ENCODE measurements at regions not wholly inside any gene's neighbourhood (a gene's known extent, or its start where the extent isn't known, plus 50 kb on each side); places are given as distances from the start of the nearest gene placed in this dataset.

DNA sequence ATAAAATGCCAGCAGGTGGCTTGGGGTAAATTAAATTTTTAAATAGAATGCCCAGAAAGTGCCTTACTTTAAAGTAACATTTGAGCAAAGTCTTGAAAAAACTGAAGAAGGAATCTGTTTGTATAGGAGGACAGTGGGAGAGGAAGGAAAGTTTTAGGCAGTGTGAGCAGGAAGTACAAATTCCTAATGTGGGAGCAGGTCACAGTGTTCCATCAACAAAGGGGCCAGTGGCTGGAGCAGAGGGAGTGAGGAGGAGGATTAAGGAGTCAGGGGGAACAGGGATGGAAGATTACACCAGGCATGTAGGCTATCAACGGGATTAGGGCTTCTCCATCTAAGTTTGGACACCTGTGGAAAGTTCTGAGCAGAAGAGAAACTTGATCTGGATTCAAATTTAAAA is 439.2 kb upstream of the REG3G start:
- H4K91ac ChIP-seq (ENCODE audit: low read depth, low read length) = no peak overlapping the region
- WGBS (ENCODE audit: extremely low coverage, insufficient coverage, insufficient read length) = no CpG with 5 or more reads among the region's 1 CpG
- no peak overlapping the region for H4K12ac ChIP-seq (ENCODE audit: low read depth, low read length)
- no peak overlapping the region for H2BK120ac ChIP-seq (ENCODE audit: insufficient read depth, low read length, poor library complexity)
- no peaks in the 10 kb centered on the region for H3K79me1 ChIP-seq (ENCODE audit: low read length)
- no peak overlapping the region for H4K8ac ChIP-seq (ENCODE audit: low read depth, low read length)
- H3K18ac ChIP-seq (ENCODE audit: low read length) = no peak overlapping the region
- no peak overlapping the region for H2AFZ ChIP-seq (ENCODE audit: insufficient read depth, low read length, poor library complexity)
- no peak overlapping the region for H3K27ac ChIP-seq (ENCODE audit: low read depth, low read length)
- no peaks in the 10 kb centered on the region for H3K27me3 ChIP-seq (ENCODE audit: insufficient read depth, low read length)
- H3K4me2 ChIP-seq (ENCODE audit: low read length) = no peak overlapping the region
- H3K4me1 ChIP-seq (ENCODE audit: control insufficient read depth in 1 of 2, insufficient read depth in 2 of 2, low read length in 2 of 2) = peaks cover 0 to 5% of the 10 kb centered on the region in 2 experiments
- no peak overlapping the region for H2BK5ac ChIP-seq (ENCODE audit: low read depth, low read length, poor library complexity)
- no peak overlapping the region for H3K23ac ChIP-seq (ENCODE audit: low read length)
- no peak overlapping the region for H3K9ac ChIP-seq (ENCODE audit: low read length)
- H3K79me2 ChIP-seq (ENCODE audit: control insufficient read depth, insufficient read depth, low read length, poor library complexity) = no peaks in the 10 kb centered on the region
- no peak overlapping the region for H3K4me3 ChIP-seq (ENCODE audit: low read depth, low read length)
- H2BK12ac ChIP-seq (ENCODE audit: low read length) = no peak overlapping the region
- H3K4ac ChIP-seq (ENCODE audit: low read depth, low read length) = no peak overlapping the region
- no peaks in the 10 kb centered on the region for H3K9me3 ChIP-seq (ENCODE audit: insufficient read depth, low read depth, low read length)
- no peak overlapping the region for H2AK5ac ChIP-seq (ENCODE audit: low read length)
- no peak for DNase-seq
- no peaks in the 10 kb centered on the region for H3K36me3 ChIP-seq (ENCODE audit: control insufficient read depth in 1 of 2, insufficient read depth in 2 of 2, low read length in 2 of 2)
- H3K14ac ChIP-seq (ENCODE audit: low read length) = no peak overlapping the region

DNA sequence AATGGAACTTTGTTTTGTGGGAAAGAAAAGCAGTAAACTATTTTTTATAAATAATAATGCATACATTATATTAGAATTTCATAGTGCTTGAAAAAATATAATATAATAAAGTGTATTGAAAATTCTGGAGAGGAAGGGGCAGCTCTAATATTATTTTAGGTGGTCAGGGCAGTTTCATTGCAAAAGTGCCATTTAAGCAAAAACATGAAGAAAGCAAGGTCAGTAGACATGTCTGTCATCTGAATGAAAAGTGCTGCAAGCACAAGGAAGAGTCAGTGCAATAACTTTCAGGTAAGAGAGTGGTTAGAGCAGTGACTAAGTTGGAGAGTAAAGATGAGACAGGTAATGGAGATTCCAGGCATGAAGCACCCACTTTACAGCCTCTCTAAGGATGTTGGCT is 435.6 kb upstream of the REG3G start:
- Histone ChIP-seq H2BK120ac (ENCODE audit: insufficient read depth, low read length, poor library complexity) (no peak overlapping the region), H4K8ac (ENCODE audit: low read depth, low read length) (no peak overlapping the region)

DNA sequence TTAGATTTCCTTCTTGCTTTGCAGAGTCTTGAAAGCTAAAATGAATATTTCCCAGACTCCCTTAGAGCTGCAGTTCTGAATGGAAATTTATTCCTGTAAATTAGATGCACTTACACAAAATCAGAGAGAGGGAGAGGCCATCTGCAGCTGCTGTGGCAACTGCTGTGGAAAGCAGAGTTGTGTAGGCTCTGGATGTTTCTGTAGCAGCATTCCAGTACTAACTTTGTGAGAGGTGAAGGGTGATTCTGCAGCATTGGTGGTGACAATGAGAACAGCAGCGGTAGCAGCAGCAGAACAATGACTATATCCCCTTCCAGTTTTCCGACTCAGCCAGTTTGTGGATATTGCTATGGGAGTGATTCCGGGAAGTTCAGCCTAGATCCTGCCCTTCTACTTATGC is 433.0 kb upstream of the REG3G start:
- Histone ChIP-seq H2BK5ac (ENCODE audit: low read depth, low read length, poor library complexity) (no peak overlapping the region), H3K27me3 (ENCODE audit: insufficient read depth, low read length) (no peaks in the 10 kb centered on the region), H3K18ac (ENCODE audit: low read length) (no peak overlapping the region), H2AK5ac (ENCODE audit: low read length) (no peak overlapping the region), H2AFZ (ENCODE audit: insufficient read depth, low read length, poor library complexity) (no peak overlapping the region), H3K79me2 (ENCODE audit: control insufficient read depth, insufficient read depth, low read length, poor library complexity) (no peaks in the 10 kb centered on the region), H3K4me1 (ENCODE audit: control insufficient read depth in 1 of 2, insufficient read depth in 2 of 2, low read length in 2 of 2) (no peaks in the 10 kb centered on the region), H3K79me1 (ENCODE audit: low read length) (no peaks in the 10 kb centered on the region), H3K4me3 (ENCODE audit: low read depth, low read length) (no peak overlapping the region), H3K4ac (ENCODE audit: low read depth, low read length) (no peak overlapping the region), H3K23ac (ENCODE audit: low read length) (no peak overlapping the region), H3K9ac (ENCODE audit: low read length) (no peak overlapping the region), H3K9me3 (ENCODE audit: insufficient read depth, low read depth, low read length) (no peaks in the 10 kb centered on the region), H3K27ac (ENCODE audit: low read depth, low read length) (no peak overlapping the region), H2BK12ac (ENCODE audit: low read length) (no peak overlapping the region), H2BK120ac (ENCODE audit: insufficient read depth, low read length, poor library complexity) (no peak overlapping the region), H4K8ac (ENCODE audit: low read depth, low read length) (no peak overlapping the region), H4K91ac (ENCODE audit: low read depth, low read length) (no peak overlapping the region), H3K36me3 (ENCODE audit: control insufficient read depth in 1 of 2, insufficient read depth in 2 of 2, low read length in 2 of 2) (no peaks in the 10 kb centered on the region), H3K4me2 (ENCODE audit: low read length) (no peak overlapping the region), H3K14ac (ENCODE audit: low read length) (no peak overlapping the region), H4K12ac (ENCODE audit: low read depth, low read length) (no peak overlapping the region)
- no peak for DNase-seq
- no CpG with 5 or more reads among the region's 3 CpGs for WGBS (ENCODE audit: extremely low coverage, insufficient coverage, insufficient read length)

More for the DNA sequence above, 435.6 kb upstream of the REG3G start:
- Histone ChIP-seq H3K4ac (ENCODE audit: low read depth, low read length) (no peak overlapping the region), H2BK12ac (ENCODE audit: low read length) (no peak overlapping the region), H3K9me3 (ENCODE audit: insufficient read depth, low read depth, low read length) (no peaks in the 10 kb centered on the region), H3K23ac (ENCODE audit: low read length) (no peak overlapping the region), H4K91ac (ENCODE audit: low read depth, low read length) (no peak overlapping the region), H2AFZ (ENCODE audit: insufficient read depth, low read length, poor library complexity) (no peak overlapping the region), H4K12ac (ENCODE audit: low read depth, low read length) (no peak overlapping the region), H3K9ac (ENCODE audit: low read length) (no peak overlapping the region), H2BK5ac (ENCODE audit: low read depth, low read length, poor library complexity) (no peak overlapping the region), H3K27me3 (ENCODE audit: insufficient read depth, low read length) (no peaks in the 10 kb centered on the region), H3K4me3 (ENCODE audit: low read depth, low read length) (no peak overlapping the region), H3K14ac (ENCODE audit: low read length) (no peak overlapping the region), H3K18ac (ENCODE audit: low read length) (no peak overlapping the region), H3K4me1 (ENCODE audit: control insufficient read depth in 1 of 2, insufficient read depth in 2 of 2, low read length in 2 of 2) (peaks cover 0 to 5% of the 10 kb centered on the region in 2 experiments), H3K4me2 (ENCODE audit: low read length) (no peak overlapping the region), H3K27ac (ENCODE audit: low read depth, low read length) (no peak overlapping the region), H3K79me1 (ENCODE audit: low read length) (no peaks in the 10 kb centered on the region), H3K79me2 (ENCODE audit: control insufficient read depth, insufficient read depth, low read length, poor library complexity) (no peaks in the 10 kb centered on the region), H2AK5ac (ENCODE audit: low read length) (no peak overlapping the region), H3K36me3 (ENCODE audit: control insufficient read depth in 1 of 2, insufficient read depth in 2 of 2, low read length in 2 of 2) (no peaks in the 10 kb centered on the region)
- no peak for DNase-seq

DNA sequence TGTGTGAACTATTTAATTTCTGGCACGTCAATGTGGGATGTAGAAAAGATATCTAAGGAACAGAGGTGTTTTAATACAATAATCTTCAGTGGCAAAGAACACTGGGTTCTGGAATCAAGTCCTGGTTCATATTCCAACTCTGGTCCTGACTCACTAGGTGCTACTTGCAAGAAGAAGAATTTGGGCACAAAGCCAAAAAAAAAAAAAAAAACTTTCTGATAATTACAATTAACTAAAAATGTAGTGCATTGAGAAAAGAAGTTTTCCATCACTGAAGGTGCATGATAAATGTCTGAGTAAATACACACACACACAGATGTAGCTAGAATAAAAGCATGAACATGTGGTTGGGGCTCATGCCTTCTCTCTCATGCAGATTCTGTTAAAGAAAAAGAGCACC is 424.4 kb upstream of the REG3G start:
- Histone ChIP-seq H2BK120ac (ENCODE audit: insufficient read depth, low read length, poor library complexity) (no peak overlapping the region), H2BK5ac (ENCODE audit: low read depth, low read length, poor library complexity) (no peak overlapping the region), H2BK12ac (ENCODE audit: low read length) (no peak overlapping the region), H3K14ac (ENCODE audit: low read length) (no peak overlapping the region), H3K9ac (ENCODE audit: low read length) (no peak overlapping the region), H3K27me3 (ENCODE audit: insufficient read depth, low read length) (no peaks in the 10 kb centered on the region), H3K36me3 (ENCODE audit: control insufficient read depth in 1 of 2, insufficient read depth in 2 of 2, low read length in 2 of 2) (no peaks in the 10 kb centered on the region), H3K4me3 (ENCODE audit: low read depth, low read length) (no peak overlapping the region), H3K79me1 (ENCODE audit: low read length) (no peaks in the 10 kb centered on the region), H3K27ac (ENCODE audit: low read depth, low read length) (no peak overlapping the region), H4K8ac (ENCODE audit: low read depth, low read length) (no peak overlapping the region), H4K12ac (ENCODE audit: low read depth, low read length) (no peak overlapping the region), H3K9me3 (ENCODE audit: insufficient read depth, low read depth, low read length) (no peaks in the 10 kb centered on the region), H3K4me2 (ENCODE audit: low read length) (no peak overlapping the region), H2AFZ (ENCODE audit: insufficient read depth, low read length, poor library complexity) (no peak overlapping the region), H3K18ac (ENCODE audit: low read length) (no peak overlapping the region), H2AK5ac (ENCODE audit: low read length) (no peak overlapping the region), H3K79me2 (ENCODE audit: control insufficient read depth, insufficient read depth, low read length, poor library complexity) (no peaks in the 10 kb centered on the region), H3K23ac (ENCODE audit: low read length) (no peak overlapping the region), H3K4ac (ENCODE audit: low read depth, low read length) (no peak overlapping the region), H4K91ac (ENCODE audit: low read depth, low read length) (no peak overlapping the region), H3K4me1 (ENCODE audit: control insufficient read depth in 1 of 2, insufficient read depth in 2 of 2, low read length in 2 of 2) (no peaks in the 10 kb centered on the region)
- no peak for DNase-seq
- WGBS (ENCODE audit: extremely low coverage, insufficient coverage, insufficient read length) = no CpG with 5 or more reads among the region's 1 CpG

All from trophoblast cell (in vitro differentiated cells and primary cell).